Transverse colon (tissue), 4 donors: ENCODE measurements at regions not wholly inside any gene's neighbourhood (a gene's known extent, or its start where the extent isn't known, plus 50 kb on each side); places are given as distances from the start of the nearest gene placed in this dataset.

Experiments used
- POLR2A ChIP-seq: fragments of 450-650 bp; IDR thresholded peaks from one replicate; pipeline ENCODE4 v1.6.1; 2016; ENCODE audit warnings: antibody characterized with exemption, mild to moderate bottlenecking, moderate library complexity
- POLR2AphosphoS5 ChIP-seq, 3 donors: sonication (generic); formaldehyde crosslinking; IDR thresholded peaks; one replicate each; pipeline ENCODE4 v1.6.1; 2016; ENCODE audit warnings: antibody characterized with exemption in 3 of 3
- TF ChIP-seq, protein P1 (sequence below), 5 experiments: fragments of 200-600 bp in 3 of 5; fragments of 450-650 bp in 2 of 5; sonication (generic) in 3 of 5; IDR thresholded peaks; 1 replicate in 2 of 5; 2 replicates in 3 of 5; pipeline ENCODE4 v1.5.1; 2016 to 2017; ENCODE audit warnings: antibody characterized with exemption in 5 of 5, inconsistent platforms in 3 of 5, mild to moderate bottlenecking in 2 of 5, moderate library complexity in 1 of 5

GRCh38 chr3:124631727-124632126 lies 98.5 kb upstream of the UMPS start:
- TF ChIP-seq, protein P1, sequence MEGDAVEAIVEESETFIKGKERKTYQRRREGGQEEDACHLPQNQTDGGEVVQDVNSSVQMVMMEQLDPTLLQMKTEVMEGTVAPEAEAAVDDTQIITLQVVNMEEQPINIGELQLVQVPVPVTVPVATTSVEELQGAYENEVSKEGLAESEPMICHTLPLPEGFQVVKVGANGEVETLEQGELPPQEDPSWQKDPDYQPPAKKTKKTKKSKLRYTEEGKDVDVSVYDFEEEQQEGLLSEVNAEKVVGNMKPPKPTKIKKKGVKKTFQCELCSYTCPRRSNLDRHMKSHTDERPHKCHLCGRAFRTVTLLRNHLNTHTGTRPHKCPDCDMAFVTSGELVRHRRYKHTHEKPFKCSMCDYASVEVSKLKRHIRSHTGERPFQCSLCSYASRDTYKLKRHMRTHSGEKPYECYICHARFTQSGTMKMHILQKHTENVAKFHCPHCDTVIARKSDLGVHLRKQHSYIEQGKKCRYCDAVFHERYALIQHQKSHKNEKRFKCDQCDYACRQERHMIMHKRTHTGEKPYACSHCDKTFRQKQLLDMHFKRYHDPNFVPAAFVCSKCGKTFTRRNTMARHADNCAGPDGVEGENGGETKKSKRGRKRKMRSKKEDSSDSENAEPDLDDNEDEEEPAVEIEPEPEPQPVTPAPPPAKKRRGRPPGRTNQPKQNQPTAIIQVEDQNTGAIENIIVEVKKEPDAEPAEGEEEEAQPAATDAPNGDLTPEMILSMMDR (IDR thresholded peaks at IDR 0.05) = no peak
- no peak for TF ChIP-seq POLR2A
- no peak for TF ChIP-seq POLR2AphosphoS5 (IDR thresholded peaks at IDR 0.05)
